ENCODE measurements at regions not wholly inside any gene's neighbourhood (a gene's known extent, or its start where the extent isn't known, plus 50 kb on each side); places are given as distances from the start of the nearest gene placed in this dataset.
"Not testable (repeated sequence)": the region's sequence is repeated elsewhere in the genome, so short reads cannot be mapped to it uniquely, and the experiment has no call there.

- DNase-seq (ENCODE audit: low read depth) = no peak
Measured at GRCh38 chr7:115649429-115649828, 381.1 kb downstream of the TFEC start.

- no peak for DNase-seq (ENCODE audit: low read depth)
Measured at GRCh38 chr7:115647712-115648111, 382.9 kb downstream of the TFEC start.

- no peak for DNase-seq (ENCODE audit: low read depth)
Measured at GRCh38 chr7:115642194-115642593, 388.4 kb downstream of the TFEC start.

GRCh38 chr7:115638853-115639252, 391.7 kb downstream of the TFEC start:
- no peak for DNase-seq (ENCODE audit: low read depth)

GRCh38 chr7:115637128-115637527, 393.4 kb downstream of the TFEC start:
- no peak for DNase-seq (ENCODE audit: low read depth)

GRCh38 chr7:115635876-115636275, 394.7 kb downstream of the TFEC start:
- DNase-seq (ENCODE audit: low read depth) = no peak

- no peak for DNase-seq (ENCODE audit: low read depth)
Measured at GRCh38 chr7:115635376-115635775, 395.2 kb downstream of the TFEC start.

GRCh38 chr7:115634633-115635032, 395.9 kb downstream of the TFEC start:
- DNase-seq (ENCODE audit: low read depth) = no peak

GRCh38 chr7:115632636-115633035, 397.9 kb downstream of the TFEC start:
- no peak for DNase-seq (ENCODE audit: low read depth)

GRCh38 chr7:115631782-115632181, 398.8 kb downstream of the TFEC start:
- DNase-seq (ENCODE audit: low read depth) = peak; percentile 13

- DNase-seq (ENCODE audit: low read depth) = no peak
Measured at GRCh38 chr7:115630049-115630448, 400.5 kb downstream of the TFEC start.

GRCh38 chr7:115618676-115619075, 411.9 kb downstream of the TFEC start:
- DNase-seq (ENCODE audit: low read depth) = peak; percentile 56

- DNase-seq (ENCODE audit: low read depth) = peak; percentile 36
Measured at GRCh38 chr7:115613836-115614235, 416.7 kb downstream of the TFEC start.

GRCh38 chr7:115603416-115603815, 427.1 kb downstream of the TFEC start:
- peak; percentile 53 for DNase-seq (ENCODE audit: low read depth)

GRCh38 chr7:115600207-115600606, 430.4 kb downstream of the TFEC start:
- DNase-seq (ENCODE audit: low read depth) = no peak

GRCh38 chr7:115599184-115599583, 431.4 kb downstream of the TFEC start:
- DNase-seq (ENCODE audit: low read depth) = not testable (repeated sequence)

- DNase-seq (ENCODE audit: low read depth) = not testable (repeated sequence)
Measured at GRCh38 chr7:115597220-115597619, 433.3 kb downstream of the TFEC start.

- no peak for DNase-seq (ENCODE audit: low read depth)
Measured at GRCh38 chr7:115593111-115593510, 437.5 kb downstream of the TFEC start.

GRCh38 chr7:115585015-115585718, 445.4 kb downstream of the TFEC start:
- peak; percentile 69 for DNase-seq (ENCODE audit: low read depth)

GRCh38 chr7:115582956-115583355, 447.6 kb downstream of the TFEC start:
- DNase-seq (ENCODE audit: low read depth) = no peak

- no peak for DNase-seq (ENCODE audit: low read depth)
Measured at GRCh38 chr7:115578576-115578975, 452.0 kb downstream of the TFEC start.

GRCh38 chr7:115574681-115575291, 455.8 kb downstream of the TFEC start:
- no peak for DNase-seq (ENCODE audit: low read depth)

GRCh38 chr7:115572111-115572510, 458.5 kb downstream of the TFEC start:
- DNase-seq (ENCODE audit: low read depth) = no peak
